K562 (cell line): ENCODE measurements at regions not wholly inside any gene's neighbourhood (a gene's known extent, or its start where the extent isn't known, plus 50 kb on each side); places are given as distances from the start of the nearest gene placed in this dataset.
"Not testable (repeated sequence)": the region's sequence is repeated elsewhere in the genome, so short reads cannot be mapped to it uniquely, and the experiment has no call there.

Experiments
- CHCHD3 ChIP-seq: fragments of 250-450 bp; sonication (Bioruptor Pico); IDR thresholded peaks from 2 replicates; pipeline ENCODE4 v2.1.2; 2022; ENCODE audit warnings: mild to moderate bottlenecking
- DNMT1 ChIP-seq: fragments of 450-650 bp; IDR thresholded peaks from 2 replicates; pipeline ENCODE4 v1.6.1; 2016; ENCODE audit warnings: antibody characterized with exemption, mild to moderate bottlenecking
- NR3C1 ChIP-seq: sonication (generic); formaldehyde crosslinking; IDR thresholded peaks from 2 replicates; pipeline ENCODE4 v1.8.1; 2022; ENCODE audit warnings: missing genetic modification reagents
- PTBP1 ChIP-seq: fragments of 200-400 bp; formaldehyde crosslinking; IDR thresholded peaks from 2 replicates; pipeline ENCODE4 v1.6.1; 2017; ENCODE audit warnings: low read depth, low read length
- RBM39 ChIP-seq: fragments of 200-400 bp; formaldehyde crosslinking; optimal IDR thresholded peaks from 2 replicates; pipeline ENCODE3; 2018; ENCODE audit warnings: low read depth, low read length
- ZNF12 ChIP-seq: sonication (generic); formaldehyde crosslinking; IDR thresholded peaks from 2 replicates; pipeline ENCODE4 v1.4.0; 2020; ENCODE audit warnings: mild to moderate bottlenecking, missing genetic modification reagents
- TF ChIP-seq, protein P1 (sequence below), 3 experiments: fragments of 200-800 bp in 1 of 3; sonication (Bioruptor generic) in 1 of 3; sonication (generic) in 1 of 3; formaldehyde crosslinking in 1 of 3; IDR thresholded peaks; 2 replicates each; pipeline versions ENCODE4 v1.6.1 to v1.8.0; 2016 to 2022; ENCODE audit warnings: mild to moderate bottlenecking in 2 of 3, missing compliant biosample characterization in 2 of 3, missing genetic modification characterization in 2 of 3, missing genetic modification reagents in 1 of 3

DNA sequence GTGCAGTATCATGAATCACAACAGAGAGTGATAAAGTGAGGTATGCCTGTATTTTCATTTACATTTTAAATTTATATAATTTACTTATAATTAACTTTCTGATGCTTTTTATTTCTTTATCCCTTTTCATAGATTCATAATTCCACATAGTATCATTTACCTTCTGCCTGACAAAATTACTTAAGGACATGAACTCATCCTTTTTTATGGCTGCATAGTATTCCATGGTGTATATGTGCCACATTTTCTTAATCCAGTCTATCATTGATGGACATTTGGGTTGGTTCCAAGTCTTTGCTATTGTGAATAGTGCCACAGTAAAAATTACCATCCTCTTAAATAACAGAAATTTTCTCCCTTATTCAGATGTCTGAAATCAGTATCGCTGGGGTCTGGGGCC lies 224.5 kb downstream of the ANKRD7 start:
- not testable (repeated sequence) for TF ChIP-seq CHCHD3 (CRISPR knock-in tag); NR3C1 (CRISPR knock-in tag); PTBP1; DNMT1; RBM39; ZNF12 (CRISPR knock-in tag)
- TF ChIP-seq, protein P1, sequence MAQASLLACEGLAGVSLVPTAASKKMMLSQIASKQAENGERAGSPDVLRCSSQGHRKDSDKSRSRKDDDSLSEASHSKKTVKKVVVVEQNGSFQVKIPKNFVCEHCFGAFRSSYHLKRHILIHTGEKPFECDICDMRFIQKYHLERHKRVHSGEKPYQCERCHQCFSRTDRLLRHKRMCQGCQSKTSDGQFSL (CRISPR knock-in tag; IDR thresholded peaks at IDR 0.05) = not testable (repeated sequence)
- TF ChIP-seq, protein P1 (tag; IDR thresholded peaks at IDR 0.05) = not testable (repeated sequence)
